HUES6 (cell line): ENCODE measurements at regions not wholly inside any gene's neighbourhood (a gene's known extent, or its start where the extent isn't known, plus 50 kb on each side); places are given as distances from the start of the nearest gene placed in this dataset.
"Not testable (repeated sequence)": the region's sequence is repeated elsewhere in the genome, so short reads cannot be mapped to it uniquely, and the experiment has no call there.

Experiments
- H3K27ac ChIP-seq: 2 replicates; pipeline ENCODE4 v1.7.0; 2013; ENCODE audit warnings: low read depth, mild to moderate bottlenecking, low read length, inconsistent platforms
- H3K27me3 ChIP-seq: 2 replicates; pipeline ENCODE4 v1.6.1; 2013; ENCODE audit warnings: low read length; ENCODE audit not compliant: control insufficient read depth, insufficient read depth
- H3K36me3 ChIP-seq: 2 replicates; pipeline ENCODE4 v1.6.1; 2013; ENCODE audit warnings: low read length; ENCODE audit not compliant: control insufficient read depth, insufficient read depth
- H3K4me1 ChIP-seq: 2 replicates; pipeline ENCODE4 v1.6.1; 2013; ENCODE audit warnings: low read length; ENCODE audit not compliant: control insufficient read depth, insufficient read depth
- H3K4me3 ChIP-seq: 2 replicates; pipeline ENCODE4 v1.5.1; 2013; ENCODE audit warnings: low read depth, low read length
- H3K9ac ChIP-seq: one replicate; pipeline ENCODE4 v1.6.1; 2013; ENCODE audit warnings: mild to moderate bottlenecking, low read length
- H3K9me3 ChIP-seq: 2 replicates; pipeline ENCODE4 v1.6.1; 2013; ENCODE audit warnings: low read depth, low read length; ENCODE audit not compliant: control insufficient read depth, insufficient read depth

DNA sequence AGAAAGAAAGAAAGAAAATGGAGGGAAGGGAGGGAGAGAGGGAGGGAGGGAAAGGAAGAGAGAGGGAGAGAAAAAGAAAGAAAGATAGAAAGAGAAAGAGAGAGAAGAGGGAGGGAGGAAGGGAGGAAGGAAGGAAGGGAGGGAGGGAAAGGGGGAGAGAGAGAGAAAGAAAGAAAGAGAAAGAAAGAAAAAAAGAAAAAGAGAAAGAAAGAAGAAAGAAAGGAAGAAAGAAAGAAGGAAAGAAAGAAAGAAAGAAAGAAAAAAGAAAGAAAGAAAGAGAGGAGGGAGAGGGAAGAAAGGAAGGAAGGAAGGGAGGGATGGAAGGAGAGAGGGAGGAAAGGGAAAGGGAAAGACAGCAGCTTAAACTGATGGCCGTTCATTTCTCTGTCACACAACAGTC, 457.5 kb downstream of the PDZRN4 start:
- Histone ChIP-seq H3K36me3 (no peaks in the 10 kb centered on the region), H3K9ac (no peak overlapping the region), H3K4me3 (no peak overlapping the region), H3K4me1 (no peaks in the 10 kb centered on the region), H3K9me3 (no peaks in the 10 kb centered on the region), H3K27ac (no peak overlapping the region), H3K27me3 (no peaks in the 10 kb centered on the region)

DNA sequence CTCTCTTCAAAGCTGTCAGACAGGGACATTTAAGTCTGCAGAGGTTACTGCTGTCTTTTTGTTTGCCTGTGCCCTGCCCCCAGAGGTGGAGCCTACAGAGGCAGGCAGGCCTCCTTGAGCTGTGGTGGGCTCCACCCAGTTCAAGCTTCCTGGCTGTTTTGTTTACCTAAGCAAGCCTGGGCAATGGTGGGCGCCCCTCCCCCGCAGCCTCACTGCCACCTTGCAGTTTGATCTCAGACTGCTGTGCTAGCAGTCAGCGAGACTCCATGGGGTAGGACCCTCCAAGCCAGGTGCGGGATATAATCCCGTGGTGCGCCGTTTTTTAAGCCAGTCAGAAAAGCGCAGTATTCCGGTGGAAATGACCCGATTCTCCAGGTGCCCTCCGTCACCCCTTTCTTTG, 454.7 kb downstream of the PDZRN4 start:
- not testable (repeated sequence) for H3K27ac ChIP-seq, H3K9me3 ChIP-seq, H3K27me3 ChIP-seq, H3K9ac ChIP-seq, H3K36me3 ChIP-seq, H3K4me1 ChIP-seq, H3K4me3 ChIP-seq

DNA sequence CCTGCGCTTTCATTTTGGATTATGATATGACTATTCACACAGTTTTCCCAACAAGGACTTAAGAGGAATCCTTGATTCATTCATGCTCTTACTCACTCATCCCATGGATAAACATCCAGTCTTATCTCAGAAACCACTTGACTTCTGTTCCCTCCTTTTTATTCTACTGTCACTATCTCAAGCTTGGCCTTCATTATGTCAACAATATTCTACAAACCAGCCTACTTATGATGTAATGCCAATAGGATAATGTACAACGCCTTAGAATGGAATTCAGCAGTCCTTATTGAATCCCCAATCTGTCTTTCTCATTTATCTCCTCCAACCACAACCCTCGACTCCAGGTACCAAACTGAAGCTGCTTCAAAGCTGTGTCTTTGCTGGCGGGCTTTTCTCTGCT, 448.5 kb downstream of the PDZRN4 start:
- Histone ChIP-seq H3K4me1 (no peaks in the 10 kb centered on the region), H3K9ac (no peak overlapping the region), H3K36me3 (no peaks in the 10 kb centered on the region), H3K4me3 (no peak overlapping the region), H3K27me3 (no peaks in the 10 kb centered on the region), H3K27ac (no peak overlapping the region), H3K9me3 (no peaks in the 10 kb centered on the region)

DNA sequence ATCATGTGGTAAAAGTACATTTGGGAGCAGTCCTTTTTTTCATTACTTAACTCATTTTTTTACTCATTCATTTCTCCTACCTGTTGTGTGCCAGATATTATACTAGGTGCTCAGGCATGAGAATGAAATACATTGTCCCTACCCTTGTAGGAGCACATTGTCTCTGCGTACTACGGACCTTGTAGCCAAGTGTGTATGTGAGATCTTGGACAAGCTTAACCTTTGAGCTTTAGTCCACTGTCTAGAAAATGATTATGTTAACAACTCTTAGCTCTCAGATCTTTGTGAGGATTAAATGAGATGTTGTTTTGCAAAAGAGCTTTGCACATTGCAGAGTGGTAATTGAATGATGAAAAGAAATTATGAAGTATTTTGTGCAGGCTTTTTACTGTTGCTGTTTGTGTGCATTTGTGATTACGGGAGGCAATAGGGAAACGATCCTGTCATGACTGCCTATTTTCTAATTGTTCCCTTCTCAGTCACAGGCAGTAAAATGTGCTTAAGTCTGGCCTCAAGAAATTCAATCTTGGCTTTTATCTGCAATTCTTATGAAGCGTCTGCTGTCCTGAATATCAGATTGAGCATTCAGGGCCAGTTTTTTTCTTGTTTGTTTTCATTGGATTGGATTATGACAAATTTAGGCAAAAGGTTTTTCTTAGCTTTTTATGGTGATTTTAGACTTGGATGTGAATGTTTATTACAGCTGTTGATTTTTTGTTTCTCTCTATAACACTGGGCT, 447.7 kb downstream of the PDZRN4 start:
- Histone ChIP-seq H3K9me3 (no peaks in the 10 kb centered on the region), H3K27me3 (no peaks in the 10 kb centered on the region), H3K27ac (no peak overlapping the region), H3K9ac (no peak overlapping the region), H3K4me3 (no peak overlapping the region), H3K36me3 (no peaks in the 10 kb centered on the region), H3K4me1 (no peaks in the 10 kb centered on the region)

DNA sequence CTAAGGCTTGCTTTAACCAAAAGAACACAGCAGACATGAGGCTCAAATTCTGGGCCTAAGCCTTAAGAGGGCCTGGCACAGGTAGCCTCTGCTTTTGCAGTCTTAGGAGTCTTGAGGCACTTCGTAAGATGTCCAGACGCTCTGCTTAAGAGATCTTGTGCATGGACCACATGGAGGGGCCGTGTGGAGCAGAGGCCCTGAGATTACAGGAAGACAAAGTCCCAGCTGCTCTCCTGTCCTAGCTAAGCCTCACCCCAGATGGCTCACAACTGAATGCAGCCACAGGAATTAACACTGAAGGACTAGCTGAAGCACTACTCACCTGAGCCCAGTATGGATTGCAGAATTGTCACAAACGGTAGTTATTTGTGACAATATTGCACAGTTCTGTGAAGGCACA, 446.0 kb downstream of the PDZRN4 start:
- no peaks in the 10 kb centered on the region for H3K9me3 ChIP-seq
- H3K36me3 ChIP-seq, result no peaks in the 10 kb centered on the region
- no peaks in the 10 kb centered on the region for H3K4me1 ChIP-seq
- H3K27ac ChIP-seq, result no peak overlapping the region
- no peaks in the 10 kb centered on the region for H3K27me3 ChIP-seq
- H3K9ac ChIP-seq, result no peak overlapping the region
- no peak overlapping the region for H3K4me3 ChIP-seq

DNA sequence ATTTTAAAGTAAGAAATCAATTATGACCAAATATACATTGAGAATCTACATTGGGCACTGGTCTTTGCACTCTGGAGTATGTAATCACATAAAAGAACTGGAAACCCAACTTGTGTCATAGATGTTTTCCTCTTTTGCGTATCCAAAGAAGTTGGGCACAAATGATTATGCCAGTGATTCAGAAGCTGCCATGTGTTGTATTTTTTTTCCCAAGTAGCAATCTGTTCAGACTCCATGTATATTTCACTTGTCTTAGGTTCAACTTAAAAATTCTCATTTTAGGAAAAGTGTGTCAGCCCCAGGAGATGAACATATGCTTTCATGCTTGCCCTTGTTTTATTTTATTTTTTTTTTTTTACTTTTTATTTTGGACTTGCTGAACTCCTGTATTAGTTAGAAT, 441.5 kb downstream of the PDZRN4 start:
- Histone ChIP-seq H3K9ac (no peak overlapping the region), H3K27me3 (no peaks in the 10 kb centered on the region), H3K36me3 (no peaks in the 10 kb centered on the region), H3K4me1 (no peaks in the 10 kb centered on the region), H3K27ac (no peak overlapping the region), H3K9me3 (peaks cover 4% of the 10 kb centered on the region; the same call in 1 of the 2 replicates), H3K4me3 (no peak overlapping the region)

DNA sequence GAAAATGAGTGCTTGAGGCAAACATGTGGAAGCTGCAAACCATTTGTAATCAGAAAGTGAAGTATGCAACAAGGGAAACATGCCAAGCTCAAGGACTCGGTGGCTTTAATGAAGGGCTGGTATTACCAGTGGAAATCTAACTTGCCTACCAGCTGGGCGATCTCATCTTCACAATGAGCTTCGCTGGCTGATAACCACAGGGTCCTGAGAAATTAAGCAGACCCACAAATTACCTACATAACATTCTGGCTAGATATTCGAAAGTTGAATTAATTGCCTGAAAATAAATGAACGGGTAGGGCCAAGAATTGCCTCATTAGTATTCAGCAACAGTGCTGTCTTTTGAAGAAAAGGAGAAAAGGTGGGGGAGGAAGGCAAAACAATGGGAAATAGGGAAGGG, 439.4 kb downstream of the PDZRN4 start:
- H3K4me3 ChIP-seq, result no peak overlapping the region
- H3K9me3 ChIP-seq, result peaks cover 4% of the 10 kb centered on the region; the same call in 1 of the 2 replicates
- no peak overlapping the region for H3K27ac ChIP-seq
- no peaks in the 10 kb centered on the region for H3K4me1 ChIP-seq
- no peaks in the 10 kb centered on the region for H3K36me3 ChIP-seq
- no peaks in the 10 kb centered on the region for H3K27me3 ChIP-seq
- no peak overlapping the region for H3K9ac ChIP-seq

DNA sequence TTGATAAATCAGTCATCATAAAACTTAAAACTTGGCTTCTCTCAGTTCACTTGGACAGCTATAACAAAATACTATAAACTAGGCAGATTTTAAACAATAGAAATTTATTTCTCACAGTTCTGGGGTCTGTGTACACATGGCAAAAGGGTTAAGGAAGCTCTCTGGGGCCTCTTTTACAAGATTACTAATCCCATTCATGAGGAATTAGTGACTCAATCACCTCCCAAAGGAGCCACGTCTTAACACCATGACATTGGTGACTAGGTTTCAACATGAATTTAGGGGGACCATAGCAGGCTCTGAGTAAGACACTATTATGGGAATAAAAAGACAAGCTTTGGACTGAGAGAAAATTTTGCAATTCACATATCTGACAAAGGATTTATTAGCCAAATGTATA, 436.5 kb downstream of the PDZRN4 start:
- Histone ChIP-seq H3K27ac (no peak overlapping the region), H3K4me1 (peaks cover 2% of the 10 kb centered on the region; the same call in 1 of the 2 replicates), H3K4me3 (no peak overlapping the region), H3K36me3 (no peaks in the 10 kb centered on the region), H3K27me3 (no peaks in the 10 kb centered on the region), H3K9me3 (peaks cover 4% of the 10 kb centered on the region; the same call in 1 of the 2 replicates), H3K9ac (no peak overlapping the region)
